IMR-90 (cell line): ENCODE measurements at regions not wholly inside any gene's neighbourhood (a gene's known extent, or its start where the extent isn't known, plus 50 kb on each side); places are given as distances from the start of the nearest gene placed in this dataset.

Source experiments
- ATAC-seq: fragments of 200-7000 bp; cut with Tn5 transposase; 2 replicates; pipeline ENCODE4 v1.9.1; 2020; ENCODE audit warnings: low read depth, mild to moderate bottlenecking, moderate library complexity
- BruUV-seq: library from RNA; stranded (reverse); fragments of 400-500 nt; replicated peaks from 2 replicates; lab custom pipeline; 2021; lab: Mats Ljungman, UMichigan
- CTCF ChIA-PET: fragments of 300-600 bp; formaldehyde crosslinking; extraction: SDS; loops from one replicate; lab custom pipeline; 2021; ENCODE audit warnings: antibody characterized with exemption; lab: Yijun Ruan, JAX
- POLR2A ChIA-PET: fragments of 300-600 bp; sonication (Branson Sonifier 250); formaldehyde crosslinking; loops from one replicate; lab custom pipeline; 2022; ENCODE audit warnings: antibody characterized with exemption; ENCODE audit not compliant: unreplicated experiment; lab: Charles Lee
- DNase-seq: peaks from one replicate; pipeline ENCODE4 v3.0.0; 2013
- H2AFZ ChIP-seq: replicated peaks from 2 replicates; pipeline ENCODE3; 2013; ENCODE audit warnings: low read length, mild to moderate bottlenecking; ENCODE audit not compliant: poor library complexity
- H2AK5ac ChIP-seq: 2 replicates; pipeline ENCODE4 v1.6.1; 2013; ENCODE audit warnings: low read depth, low read length, inconsistent platforms
- H2AK9ac ChIP-seq: replicated peaks from 2 replicates; pipeline ENCODE3; 2013; ENCODE audit warnings: mild to moderate bottlenecking, low read depth, low read length, moderate library complexity; ENCODE audit not compliant: poor library complexity
- H2BK120ac ChIP-seq: 2 replicates; pipeline ENCODE4 v1.6.1; 2013; ENCODE audit warnings: low read depth, low read length, inconsistent platforms
- H2BK15ac ChIP-seq: 3 replicates; pipeline ENCODE4 v1.6.1; 2013; ENCODE audit warnings: low read depth, low read length, inconsistent platforms
- H2BK20ac ChIP-seq: 2 replicates; pipeline ENCODE4 v1.6.1; 2013; ENCODE audit warnings: low read depth, mild to moderate bottlenecking, inconsistent platforms, low read length, moderate library complexity
- H2BK5ac ChIP-seq: 2 replicates; pipeline ENCODE4 v1.6.1; 2013; ENCODE audit warnings: mild to moderate bottlenecking, low read depth, low read length, inconsistent platforms; ENCODE audit not compliant: poor library complexity, severe bottlenecking
- H3K14ac ChIP-seq: replicated peaks from 2 replicates; pipeline ENCODE4 v1.6.1; 2013; ENCODE audit warnings: low read depth, low read length, inconsistent platforms
- H3K18ac ChIP-seq: 2 replicates; pipeline ENCODE4 v1.6.1; 2013; ENCODE audit warnings: low read depth, low read length, control low read depth
- H3K23ac ChIP-seq: 2 replicates; pipeline ENCODE4 v1.6.1; 2013; ENCODE audit warnings: low read depth, low read length, inconsistent platforms
- H3K27ac ChIP-seq: 2 replicates; pipeline ENCODE4 v1.5.1; 2013; ENCODE audit warnings: mild to moderate bottlenecking, control low read depth, low read length; ENCODE audit not compliant: insufficient read depth
- H3K27me3 ChIP-seq: 2 replicates; pipeline ENCODE4 v1.6.1; 2013; ENCODE audit warnings: low read length; ENCODE audit not compliant: control insufficient read depth, insufficient read depth
- H3K36me3 ChIP-seq: 2 replicates; pipeline ENCODE4 v1.6.1; 2013; ENCODE audit warnings: low read length, mixed read lengths; ENCODE audit not compliant: control insufficient read depth, insufficient read depth
- H3K4ac ChIP-seq: 2 replicates; pipeline ENCODE4 v1.6.1; 2013; ENCODE audit warnings: low read depth, low read length, inconsistent platforms
- H3K4me1 ChIP-seq: 2 replicates; pipeline ENCODE4 v1.6.1; 2013; ENCODE audit warnings: low read length, mixed read lengths; ENCODE audit not compliant: control insufficient read depth, insufficient read depth
- H3K4me2 ChIP-seq: 2 replicates; pipeline ENCODE4 v1.6.1; 2013; ENCODE audit warnings: low read depth, mild to moderate bottlenecking, control low read depth, low read length, moderate library complexity
- H3K4me3 ChIP-seq: 2 replicates; pipeline ENCODE4 v1.5.1; 2013; ENCODE audit warnings: low read depth, mild to moderate bottlenecking, control low read depth, low read length, moderate library complexity; ENCODE audit not compliant: insufficient read depth
- H3K56ac ChIP-seq: 2 replicates; pipeline ENCODE4 v1.6.1; 2013; ENCODE audit warnings: low read length, inconsistent platforms; ENCODE audit not compliant: insufficient read depth; ENCODE audit errors: extremely low read depth
- H3K79me1 ChIP-seq, 2 experiments: 2 replicates each; pipeline ENCODE4 v1.6.1; 2013; ENCODE audit warnings: low read length in 2 of 2, inconsistent platforms in 1 of 2, low read depth in 1 of 2
- H3K9ac ChIP-seq: 2 replicates; pipeline ENCODE4 v1.6.1; 2013; ENCODE audit warnings: low read depth, low read length, control low read depth
- H3K9me1 ChIP-seq: 2 replicates; pipeline ENCODE4 v1.6.1; 2013; ENCODE audit warnings: low read length, inconsistent platforms; ENCODE audit not compliant: insufficient read depth
- H3K9me3 ChIP-seq: 2 replicates; pipeline ENCODE4 v1.6.1; 2013; ENCODE audit warnings: low read length; ENCODE audit not compliant: control insufficient read depth, insufficient read depth
- H4K20me1 ChIP-seq: 2 replicates; pipeline ENCODE4 v1.6.1; 2013; ENCODE audit warnings: low read length, inconsistent platforms; ENCODE audit not compliant: insufficient read depth
- H4K5ac ChIP-seq: 2 replicates; pipeline ENCODE4 v1.6.1; 2013; ENCODE audit warnings: mild to moderate bottlenecking, low read depth, low read length, control low read depth
- H4K8ac ChIP-seq, 2 experiments: 2 replicates each; pipeline ENCODE4 v1.6.1; 2013; ENCODE audit warnings: low read depth in 2 of 2, low read length in 2 of 2, control low read depth in 1 of 2, inconsistent platforms in 1 of 2
- H4K91ac ChIP-seq: 2 replicates; pipeline ENCODE4 v1.6.1; 2013; ENCODE audit warnings: low read depth, low read length, inconsistent platforms; ENCODE audit not compliant: insufficient read depth
- BHLHE40 ChIP-seq: fragments of 150-350 bp; IDR thresholded peaks from 2 replicates; pipeline ENCODE4 v1.6.1; 2016; ENCODE audit warnings: mild to moderate bottlenecking, low read depth, low read length
- ELK1 ChIP-seq: fragments of 150-350 bp; IDR thresholded peaks from 2 replicates; pipeline ENCODE4 v1.6.1; 2016; ENCODE audit warnings: low read depth, mild to moderate bottlenecking, low read length, moderate library complexity, borderline replicate concordance
- MAFK ChIP-seq: IDR thresholded peaks from 2 replicates; pipeline ENCODE4 v1.6.1; 2012; ENCODE audit warnings: low read depth, low read length, improper control_type of control experiment
- MAZ ChIP-seq: IDR thresholded peaks from 2 replicates; pipeline ENCODE4 v1.6.1; 2012; ENCODE audit warnings: low read depth, mild to moderate bottlenecking, low read length, improper control_type of control experiment, moderate library complexity, borderline replicate concordance
- MXI1 ChIP-seq: IDR thresholded peaks from 2 replicates; pipeline ENCODE4 v1.6.1; 2012; ENCODE audit warnings: low read depth, mild to moderate bottlenecking, low read length, moderate library complexity, borderline replicate concordance
- POLR2A ChIP-seq: IDR thresholded peaks from 2 replicates; pipeline ENCODE4 v1.6.1; 2012; ENCODE audit warnings: mild to moderate bottlenecking, low read depth, low read length
- RAD21 ChIP-seq: IDR thresholded peaks from 2 replicates; pipeline ENCODE4 v1.6.1; 2012; ENCODE audit warnings: low read length, improper control_type of control experiment
- RCOR1 ChIP-seq: IDR thresholded peaks from 2 replicates; pipeline ENCODE4 v1.6.1; 2012; ENCODE audit warnings: mild to moderate bottlenecking, low read length, improper control_type of control experiment; ENCODE audit not compliant: insufficient replicate concordance
- WGBS, 2 experiments: methylation state at CpG; one replicate each; pipeline versions ENCODE4 v1.1.5 to v1.1.7; 2013; ENCODE audit warnings: missing lambda C conversion rate in 2 of 2; ENCODE audit not compliant: insufficient read length in 1 of 2; ENCODE audit errors: extremely low coverage in 2 of 2; 5-methylcytosine and 5-hydroxymethylcytosine counted together
- dilution Hi-C: fragments of 300-500 bp; cut with HindIII; formaldehyde crosslinking; loops from one replicate; pipeline ENCODE4 v1.14.3; 2018; ENCODE audit warnings: low sequenced_read_pairs; ENCODE audit not compliant: unreplicated experiment
- in situ Hi-C: fragments of 300-500 bp; cut with MboI; formaldehyde crosslinking; loops from 3 replicates; pipeline ENCODE4 v1.14.3; 2019; ENCODE audit warnings: low sequenced_read_pairs, inconsistent platforms, mixed read lengths
- intact Hi-C: fragments of 100-400 bp; cut with micrococcal nuclease; formaldehyde crosslinking; loops from 2 replicates; pipeline ENCODE4 v1.10.0; 2022

- no TSS peak for BruUV-seq
- H3K79me1 ChIP-seq: peaks cover 68 to 90% of the 10 kb centered on the region in 2 experiments
- H3K9me3 ChIP-seq: no peaks in the 10 kb centered on the region
- H3K4me1 ChIP-seq: peaks cover 36% of the 10 kb centered on the region
- H2AFZ ChIP-seq: no peak overlapping the region
- no peak for TF ChIP-seq ELK1
- TF ChIP-seq POLR2A: no peak
- TF ChIP-seq MAZ: no peak
- no peak for TF ChIP-seq MXI1
- TF ChIP-seq MAFK: no peak
- TF ChIP-seq RAD21: no peak
- TF ChIP-seq RCOR1: no peak
- no peak for TF ChIP-seq BHLHE40
- H2AK9ac ChIP-seq: peak overlapping the region; percentile 33
- no peak overlapping the region for H4K5ac ChIP-seq
- no peak overlapping the region for H3K23ac ChIP-seq
- 0 out of 2 replicates have a peak overlapping the region, but pooled peaks have one; percentile 49 for H3K14ac ChIP-seq
- H3K4me2 ChIP-seq: no peak overlapping the region
- no peak overlapping the region; the same call in 1 of the 2 replicates for H2BK120ac ChIP-seq
- H3K9me1 ChIP-seq: peaks cover 48% of the 10 kb centered on the region
- H3K9ac ChIP-seq: no peak overlapping the region
- H3K27me3 ChIP-seq: no peaks in the 10 kb centered on the region
- H2BK15ac ChIP-seq: no peak overlapping the region
- peak overlapping the region; percentile 50; the same call in 1 of the 2 replicates for H2AK5ac ChIP-seq
- no peak for ATAC-seq
- H2BK20ac ChIP-seq: no peak overlapping the region
- H4K20me1 ChIP-seq: peaks cover 85% of the 10 kb centered on the region
- H3K27ac ChIP-seq: no peak overlapping the region
- no peak overlapping the region for H2BK5ac ChIP-seq
- ChIA-PET CTCF (interaction anchor here (0.6 kb wide), 1 partner anchor 184 kb away, joined by 3 read pairs; no protein-coding TSS in a partner anchor), POLR2A (no interaction called here)
- intact Hi-C loops: no loop called here
- no CpG with 5 or more reads among the region's 1 CpG for WGBS, 2 experiments
- dilution Hi-C loops: no loop called here
- H3K4me3 ChIP-seq: no peak overlapping the region
- no peak for DNase-seq
- in situ Hi-C loops: no loop called here
- H4K91ac ChIP-seq: no peak overlapping the region; the same call in 1 of the 2 replicates
- H3K36me3 ChIP-seq: peaks cover 5% of the 10 kb centered on the region
- H4K8ac ChIP-seq: peak overlapping the region in 1 of 2 experiments; percentile 2; a peak in 1 of 4 replicates
- H3K56ac ChIP-seq: no peak overlapping the region
- H3K4ac ChIP-seq: no peak overlapping the region; the same call in 1 of the 2 replicates
- no peak overlapping the region for H3K18ac ChIP-seq
Measured at GRCh38 chr1:201731592-201731991, 97.4 kb upstream of the IPO9 start.
